Mammary epithelial cell (primary cell): ENCODE measurements at regions not wholly inside any gene's neighbourhood (a gene's known extent, or its start where the extent isn't known, plus 50 kb on each side); places are given as distances from the start of the nearest gene placed in this dataset.

Experiments
- EZH2 ChIP-seq: IDR thresholded peaks from 2 replicates; pipeline ENCODE4 v1.6.1; 2012; ENCODE audit warnings: low read length, inconsistent platforms, borderline replicate concordance
- TF ChIP-seq, protein P1 (sequence below), 2 donors: IDR thresholded peaks in 1 of 2; conservative IDR thresholded peaks in 1 of 2; 2 replicates each; pipeline ENCODE4 v1.5.1; 2011 to 2012; ENCODE audit warnings: inconsistent platforms in 2 of 2, low read length in 2 of 2, mild to moderate bottlenecking in 2 of 2, control low read depth in 1 of 2, low read depth in 1 of 2; ENCODE audit not compliant: insufficient read depth in 1 of 2; ENCODE audit errors: extremely low read depth in 1 of 2

DNA sequence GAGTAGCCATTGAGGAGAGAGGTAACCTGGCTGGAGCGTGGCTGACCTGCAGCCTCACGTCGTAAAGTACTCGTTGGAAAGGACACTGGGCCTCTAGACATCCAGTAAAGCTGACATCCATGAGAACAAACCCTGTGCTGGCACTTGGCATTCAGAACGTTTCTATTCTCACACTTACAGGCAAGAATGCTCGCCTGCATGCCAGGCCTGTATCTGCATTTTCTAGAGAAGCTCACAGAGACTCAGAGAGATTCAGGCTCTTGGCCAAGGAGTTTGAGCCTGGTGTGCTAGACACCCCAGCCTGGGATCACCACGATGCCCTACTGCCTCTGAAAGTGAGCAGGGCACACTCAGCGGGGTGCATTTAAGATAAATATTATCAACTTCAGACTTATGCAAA lies 379.8 kb upstream of the CDH4 start:
- TF ChIP-seq, protein P1, sequence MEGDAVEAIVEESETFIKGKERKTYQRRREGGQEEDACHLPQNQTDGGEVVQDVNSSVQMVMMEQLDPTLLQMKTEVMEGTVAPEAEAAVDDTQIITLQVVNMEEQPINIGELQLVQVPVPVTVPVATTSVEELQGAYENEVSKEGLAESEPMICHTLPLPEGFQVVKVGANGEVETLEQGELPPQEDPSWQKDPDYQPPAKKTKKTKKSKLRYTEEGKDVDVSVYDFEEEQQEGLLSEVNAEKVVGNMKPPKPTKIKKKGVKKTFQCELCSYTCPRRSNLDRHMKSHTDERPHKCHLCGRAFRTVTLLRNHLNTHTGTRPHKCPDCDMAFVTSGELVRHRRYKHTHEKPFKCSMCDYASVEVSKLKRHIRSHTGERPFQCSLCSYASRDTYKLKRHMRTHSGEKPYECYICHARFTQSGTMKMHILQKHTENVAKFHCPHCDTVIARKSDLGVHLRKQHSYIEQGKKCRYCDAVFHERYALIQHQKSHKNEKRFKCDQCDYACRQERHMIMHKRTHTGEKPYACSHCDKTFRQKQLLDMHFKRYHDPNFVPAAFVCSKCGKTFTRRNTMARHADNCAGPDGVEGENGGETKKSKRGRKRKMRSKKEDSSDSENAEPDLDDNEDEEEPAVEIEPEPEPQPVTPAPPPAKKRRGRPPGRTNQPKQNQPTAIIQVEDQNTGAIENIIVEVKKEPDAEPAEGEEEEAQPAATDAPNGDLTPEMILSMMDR (conservative IDR thresholded peaks at IDR 0.05 in 1 of 2, IDR thresholded peaks at IDR 0.05 in 1 of 2; ENCODE audit: extremely low read depth in 1 of 2, insufficient read depth in 1 of 2, low read depth in 1 of 2, low read length in 2 of 2) = no peak
- TF ChIP-seq EZH2 = no peak
